Retina (tissue), 1 donor: ENCODE measurements at regions not wholly inside any gene's neighbourhood (a gene's known extent, or its start where the extent isn't known, plus 50 kb on each side); places are given as distances from the start of the nearest gene placed in this dataset.
A peak's percentile ranks its signal among the peaks of the same experiment; 100 is the strongest.
"Not testable (repeated sequence)": the region's sequence is repeated elsewhere in the genome, so short reads cannot be mapped to it uniquely, and the experiment has no call there.

Experiments used
- DNase-seq: peaks from one replicate; pipeline ENCODE4 v3.0.0-alpha.2; 2016

- not testable (repeated sequence) for DNase-seq
These were observed 140.5 kb upstream of the ZNF322 start for GRCh38 chr6:26799903-26800633.

- DNase-seq = not testable (repeated sequence)
These were observed 144.2 kb upstream of the ZNF322 start for GRCh38 chr6:26803762-26804161.

- not testable (repeated sequence) for DNase-seq
These were observed 152.1 kb upstream of the ZNF322 start for GRCh38 chr6:26811486-26812116.

- not testable (repeated sequence) for DNase-seq
These were observed 159.2 kb upstream of the ZNF322 start for GRCh38 chr6:26818640-26819225.

GRCh38 chr6:26827965-26828364 lies 168.4 kb upstream of the ZNF322 start:
- not testable (repeated sequence) for DNase-seq

- DNase-seq = not testable (repeated sequence)
These were observed 169.9 kb upstream of the ZNF322 start for GRCh38 chr6:26829480-26829879.

GRCh38 chr6:26830992-26831391 lies 171.4 kb upstream of the ZNF322 start:
- DNase-seq = not testable (repeated sequence)

GRCh38 chr6:26835707-26836106 lies 176.2 kb upstream of the ZNF322 start:
- not testable (repeated sequence) for DNase-seq

- not testable (repeated sequence) for DNase-seq
These were observed 177.1 kb upstream of the ZNF322 start for GRCh38 chr6:26836657-26837056.

- not testable (repeated sequence) for DNase-seq
These were observed 185.3 kb upstream of the ZNF322 start for GRCh38 chr6:26844823-26845222.

- not testable (repeated sequence) for DNase-seq
These were observed 197.7 kb upstream of the ZNF322 start for GRCh38 chr6:26857289-26857688.

- DNase-seq = not testable (repeated sequence)
These were observed 199.7 kb upstream of the ZNF322 start for GRCh38 chr6:26859067-26859770.

- DNase-seq = not testable (repeated sequence)
These were observed 200.2 kb upstream of the ZNF322 start for GRCh38 chr6:26859771-26860163.

GRCh38 chr6:26861913-26862312 lies 202.4 kb upstream of the ZNF322 start:
- DNase-seq = not testable (repeated sequence)

- DNase-seq = not testable (repeated sequence)
These were observed 204.1 kb upstream of the ZNF322 start for GRCh38 chr6:26863641-26864040.

GRCh38 chr6:26898785-26899184 lies 239.2 kb upstream of the ZNF322 start:
- DNase-seq = not testable (repeated sequence)

- not testable (repeated sequence) for DNase-seq
These were observed 264.7 kb upstream of the ZNF322 start for GRCh38 chr6:26924206-26924605.

GRCh38 chr6:26928190-26928589 lies 268.6 kb upstream of the ZNF322 start:
- not testable (repeated sequence) for DNase-seq

GRCh38 chr6:26937258-26937657 lies 277.7 kb upstream of the ZNF322 start:
- DNase-seq = not testable (repeated sequence)

- DNase-seq = not testable (repeated sequence)
These were observed 291.7 kb upstream of the ZNF322 start for GRCh38 chr6:26951211-26951610.

- DNase-seq = peak; percentile 66
These were observed 291.4 kb upstream of the PRSS16 start for GRCh38 chr6:26956078-26956600.

GRCh38 chr6:26956601-26957184 lies 290.8 kb upstream of the PRSS16 start:
- DNase-seq = peak; percentile 60
